HPDE6-E6E7 (cell line): ENCODE measurements at regions not wholly inside any gene's neighbourhood (a gene's known extent, or its start where the extent isn't known, plus 50 kb on each side); places are given as distances from the start of the nearest gene placed in this dataset.
"Not testable (repeated sequence)": the region's sequence is repeated elsewhere in the genome, so short reads cannot be mapped to it uniquely, and the experiment has no call there.

Source experiments
- DNase-seq: peaks from one replicate; pipeline ENCODE4 v3.0.0; 2011; ENCODE audit warnings: missing footprints; ENCODE audit errors: extremely low spot score

DNA sequence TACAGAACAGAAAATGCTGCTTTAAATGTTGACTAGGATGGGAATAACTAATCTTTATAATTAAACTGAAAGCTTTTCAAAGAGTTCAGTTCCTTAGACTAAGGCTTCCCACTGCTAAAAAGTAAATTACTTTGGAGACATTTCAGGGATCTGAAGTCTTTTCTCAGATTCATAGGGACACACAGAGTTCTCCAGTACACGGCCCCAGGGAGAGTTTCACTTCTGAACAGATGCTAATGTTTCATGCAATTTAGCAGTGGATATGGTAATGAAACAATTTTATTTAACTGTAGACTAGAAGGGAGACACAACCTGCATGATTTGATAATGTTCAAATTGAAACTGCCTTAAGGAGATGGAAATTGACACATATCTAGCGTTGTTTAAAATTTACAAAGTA lies 1282.6 kb downstream of the NCAM2 start:
- DNase-seq, result no peak

- DNase-seq, result no peak
These were observed 1290.8 kb downstream of the NCAM2 start for GRCh38 chr21:22288885-22289499.

GRCh38 chr21:22292144-22292543 lies 1293.9 kb downstream of the NCAM2 start:
- DNase-seq, result no peak

DNA sequence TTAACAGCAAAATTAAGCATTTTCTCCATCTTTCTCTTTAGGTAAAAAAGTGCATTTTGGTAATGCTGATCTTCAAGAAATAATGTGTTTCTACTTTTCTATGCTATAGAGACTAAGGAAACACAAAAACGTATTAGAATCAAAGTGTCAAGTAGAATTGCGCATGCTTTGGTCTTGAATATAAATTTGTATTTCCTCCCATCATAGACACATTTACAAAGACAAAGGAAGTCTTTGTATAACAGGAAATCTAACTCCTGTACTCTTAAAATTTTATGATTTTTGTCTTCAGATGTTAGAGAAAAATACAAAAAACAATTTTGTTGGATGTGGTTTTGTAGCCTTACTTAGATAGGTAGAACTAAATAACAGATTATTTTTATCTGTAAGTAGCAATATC lies 1299.4 kb downstream of the NCAM2 start:
- DNase-seq, result no peak

DNA sequence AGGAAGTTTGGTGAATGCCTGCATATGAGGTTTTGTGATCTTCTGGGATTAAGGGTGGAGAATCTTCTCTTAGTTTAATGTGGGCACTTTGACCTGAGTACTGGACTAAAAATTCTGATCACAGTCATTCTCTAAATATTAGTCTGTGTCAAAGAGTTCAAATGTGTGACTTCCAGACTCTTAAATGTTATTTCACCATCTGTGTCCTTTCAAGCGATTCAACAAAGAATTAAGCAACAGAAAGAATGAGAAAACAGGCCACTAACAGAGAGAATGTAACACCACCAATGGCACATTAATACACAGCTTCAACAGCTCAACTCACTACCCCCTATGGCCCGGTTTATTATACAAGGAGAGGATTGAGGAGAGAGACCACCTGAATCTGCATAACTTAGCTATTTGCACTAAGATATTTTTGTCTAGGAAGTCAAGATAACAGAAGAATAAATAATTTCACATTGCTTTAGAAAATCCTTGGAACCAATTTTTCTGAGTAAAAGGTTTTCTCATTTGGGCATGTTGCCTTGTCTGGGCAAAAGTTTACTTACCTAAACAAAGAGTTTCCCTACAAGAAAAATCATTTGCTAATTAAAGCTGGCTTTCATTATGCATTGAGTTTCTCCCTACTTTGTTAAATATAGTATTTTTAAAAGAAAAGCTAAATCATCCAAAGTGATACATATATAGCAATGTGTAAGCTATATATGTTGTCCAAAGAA lies 1313.7 kb downstream of the NCAM2 start:
- no peak for DNase-seq

DNA sequence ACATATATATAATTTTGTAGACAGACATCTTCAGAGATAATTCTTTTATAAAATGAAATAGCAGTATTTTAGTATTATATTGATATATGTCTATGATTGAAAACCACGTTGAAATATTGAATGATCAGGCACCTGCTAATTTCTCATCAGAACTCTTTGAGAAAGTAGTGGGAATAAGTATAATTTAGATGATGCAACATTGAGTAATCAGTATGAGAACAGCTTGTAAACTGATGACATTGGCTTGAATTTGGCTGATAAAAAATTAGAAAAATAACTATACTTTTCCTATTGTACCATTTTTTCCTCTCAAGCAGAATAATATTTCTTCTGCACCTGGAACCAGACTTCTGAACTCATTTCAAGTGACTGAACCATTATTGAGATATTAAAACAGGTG lies 1316.8 kb downstream of the NCAM2 start:
- DNase-seq, result no peak

GRCh38 chr21:22319435-22319834 lies 1321.2 kb downstream of the NCAM2 start:
- DNase-seq, result no peak

GRCh38 chr21:22342889-22343288 lies 1344.7 kb downstream of the NCAM2 start:
- no peak for DNase-seq

DNA sequence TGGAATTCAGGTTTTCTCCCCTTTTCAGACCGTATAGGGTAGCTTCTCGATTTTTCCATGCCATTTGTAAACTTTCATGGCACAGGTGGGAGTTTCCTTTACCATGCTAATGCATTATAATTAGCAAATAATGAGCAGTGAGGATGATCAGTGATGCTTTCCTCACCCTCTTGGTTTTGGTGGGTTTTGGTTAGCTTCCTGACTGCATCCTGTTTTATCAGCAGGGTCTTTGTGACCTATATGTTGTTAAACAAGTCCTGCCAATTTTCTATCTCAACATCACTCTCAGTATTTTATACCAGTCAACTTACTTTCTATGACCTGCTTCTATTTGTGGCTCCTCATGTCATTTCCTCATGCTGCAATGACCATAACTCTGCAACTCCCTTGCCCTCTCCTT lies 1345.1 kb downstream of the NCAM2 start:
- no peak for DNase-seq

GRCh38 chr21:22343721-22344120 lies 1345.5 kb downstream of the NCAM2 start:
- DNase-seq, result no peak

DNA sequence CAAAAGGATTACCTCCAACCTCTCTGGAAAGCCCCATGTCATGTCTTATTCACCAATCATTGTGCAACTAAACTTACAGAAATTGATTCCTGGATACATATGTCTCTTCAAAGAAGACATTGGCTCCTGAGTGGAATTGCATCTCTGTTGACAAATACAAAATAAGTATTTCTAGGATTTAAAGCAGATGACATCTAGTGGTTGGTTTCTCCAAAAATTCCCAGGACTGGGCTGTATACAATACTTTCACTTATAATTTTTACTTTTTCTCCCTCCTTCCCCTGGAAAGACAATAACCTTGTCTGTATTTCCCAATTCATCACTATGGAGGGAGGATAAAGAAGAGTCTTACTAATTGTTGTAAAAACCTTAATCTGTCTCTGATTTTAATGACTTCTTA lies 1347.4 kb downstream of the NCAM2 start:
- DNase-seq, result no peak

DNA sequence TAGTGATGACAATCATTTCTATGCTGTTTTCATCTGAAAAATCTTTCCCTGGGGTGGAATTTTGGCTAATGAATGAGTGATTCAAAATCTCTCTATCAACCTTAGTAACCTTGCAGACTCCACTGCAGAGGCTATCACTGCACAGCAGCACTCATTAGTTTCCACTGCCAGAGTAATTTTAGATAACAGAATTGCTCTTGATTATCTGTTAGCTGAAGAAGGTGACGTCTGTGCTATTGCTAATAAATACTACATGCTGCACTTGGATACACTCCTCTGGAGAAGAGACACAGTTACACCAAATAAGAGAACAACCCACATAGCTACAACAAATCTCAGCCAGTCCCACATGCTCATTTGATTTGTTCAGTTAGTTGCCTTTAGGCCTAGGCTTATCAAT lies 1348.4 kb downstream of the NCAM2 start:
- DNase-seq, result no peak

DNA sequence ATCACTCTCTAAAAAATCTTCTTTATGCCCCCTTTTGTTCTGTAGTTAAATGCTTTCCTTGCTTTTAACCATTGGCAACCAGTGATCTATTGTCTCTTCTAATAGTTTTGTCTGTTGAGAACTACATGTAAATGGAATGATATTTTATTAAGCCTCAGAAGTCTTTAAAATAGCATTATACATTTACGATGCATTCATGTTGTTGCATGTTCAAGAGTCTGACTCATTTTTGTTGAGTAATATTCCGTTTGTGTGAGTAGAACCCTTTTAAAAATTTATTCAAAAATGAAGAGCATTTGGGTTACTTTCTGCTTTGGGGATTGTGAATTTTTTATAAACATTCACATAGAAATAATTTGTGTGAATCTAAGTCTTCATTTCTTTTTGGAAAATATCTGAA lies 1352.9 kb downstream of the NCAM2 start:
- no peak for DNase-seq

DNA sequence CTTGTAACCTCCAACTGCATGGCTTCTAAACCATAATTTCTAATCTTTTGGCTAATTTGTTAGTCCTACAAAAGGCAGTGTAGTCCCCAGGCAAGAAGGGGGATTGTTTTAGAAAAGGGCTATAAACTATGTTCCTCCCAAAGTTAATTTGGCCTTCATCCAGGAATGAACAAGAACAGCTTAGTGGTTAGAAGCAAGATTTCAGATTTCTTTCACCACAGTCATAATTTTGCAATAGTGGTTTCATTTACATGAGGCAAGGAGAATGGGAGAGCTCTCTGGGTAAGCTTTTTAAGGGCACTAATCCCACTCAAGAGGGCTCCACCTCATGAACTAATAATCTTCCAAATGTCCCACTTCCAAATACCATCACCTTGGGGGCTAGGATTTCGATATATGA lies 1353.9 kb downstream of the NCAM2 start:
- no peak for DNase-seq

GRCh38 chr21:22355949-22356348 lies 1357.7 kb downstream of the NCAM2 start:
- no peak for DNase-seq

GRCh38 chr21:22356663-22357062 lies 1358.5 kb downstream of the NCAM2 start:
- DNase-seq, result no peak

- not testable (repeated sequence) for DNase-seq
These were observed 1361.4 kb downstream of the NCAM2 start for GRCh38 chr21:22359599-22359998.

DNA sequence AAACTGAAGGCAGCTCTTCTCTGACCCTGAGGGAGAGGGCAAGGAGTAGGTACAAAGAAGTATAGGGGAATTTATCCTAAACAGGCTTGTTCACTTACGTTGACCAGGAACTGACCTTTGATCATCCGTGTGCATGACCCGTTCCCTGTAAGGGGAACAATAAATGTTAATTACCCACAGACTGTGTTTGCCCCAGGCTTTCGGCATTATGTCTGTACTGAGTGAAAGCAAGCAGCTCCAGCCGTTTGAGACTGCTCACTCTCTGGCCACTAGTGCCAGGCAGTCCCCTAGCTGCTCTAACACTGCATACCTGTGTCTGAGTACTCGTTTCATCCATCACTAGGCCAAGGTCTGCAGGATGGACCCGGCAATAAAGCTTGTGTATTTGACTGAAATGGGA lies 1365.3 kb downstream of the NCAM2 start:
- no peak for DNase-seq

- DNase-seq, result no peak
These were observed 1366.0 kb downstream of the NCAM2 start for GRCh38 chr21:22364163-22364562.

DNA sequence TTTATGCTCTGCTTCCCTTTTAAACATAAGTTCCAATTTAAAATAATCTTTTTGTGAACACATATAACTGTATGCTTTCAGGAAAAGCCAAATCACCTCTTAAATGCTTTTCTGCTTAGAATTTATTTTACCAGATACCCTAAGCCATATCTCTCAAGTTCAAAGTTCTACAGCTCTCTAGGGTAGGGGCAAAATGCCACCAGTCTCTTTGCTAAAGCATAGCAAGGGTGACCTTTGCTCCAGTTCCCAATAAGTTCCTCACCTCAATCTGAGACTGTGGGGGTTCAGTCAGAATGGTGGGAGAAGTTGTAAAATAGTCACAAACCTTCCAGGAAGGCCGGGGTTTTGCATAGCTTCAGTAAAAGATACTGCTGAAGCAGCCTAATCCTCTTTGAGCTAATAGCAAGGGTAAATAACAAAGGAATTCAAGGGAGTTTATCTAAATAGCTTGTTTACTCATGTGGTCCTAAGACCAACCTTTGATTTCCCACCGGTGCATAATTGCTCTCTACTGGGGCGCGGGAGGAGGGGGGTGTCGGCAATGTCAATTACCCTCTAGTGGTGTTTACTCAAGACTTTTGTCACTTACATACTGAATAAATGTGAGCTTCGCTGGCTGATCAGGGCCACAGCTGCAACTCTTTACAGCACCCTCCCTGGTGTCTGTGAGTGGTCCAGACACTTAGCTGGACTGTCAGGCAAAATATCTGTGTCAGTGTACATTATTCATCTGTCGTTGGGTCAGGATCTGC lies 1376.2 kb downstream of the NCAM2 start:
- DNase-seq, result no peak

DNA sequence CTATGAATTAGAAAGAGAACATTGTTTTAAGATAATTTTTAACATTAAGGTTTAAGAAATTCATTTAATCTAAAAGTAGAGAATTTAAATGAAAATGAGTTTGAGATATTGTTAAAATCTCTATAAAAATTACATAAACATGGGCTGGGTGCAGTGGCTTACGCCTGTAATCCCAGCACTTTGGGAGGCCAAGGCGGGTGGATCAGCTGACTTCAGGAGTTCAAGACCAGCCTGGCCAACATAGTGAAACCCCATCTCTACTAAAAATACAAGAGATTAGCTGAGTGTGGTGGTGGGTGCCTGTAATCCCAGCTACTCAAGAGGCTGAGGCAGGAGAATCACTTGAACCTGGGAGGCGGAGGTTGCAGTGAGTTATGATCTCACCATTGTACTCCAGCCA lies 1379.6 kb downstream of the NCAM2 start:
- DNase-seq, result not testable (repeated sequence)

- no peak for DNase-seq
These were observed 1395.1 kb downstream of the NCAM2 start for GRCh38 chr21:22393324-22393723.

GRCh38 chr21:22395965-22396364 lies 1397.8 kb downstream of the NCAM2 start:
- DNase-seq, result no peak
